GM18907 (cell line): ENCODE measurements at regions not wholly inside any gene's neighbourhood (a gene's known extent, or its start where the extent isn't known, plus 50 kb on each side); places are given as distances from the start of the nearest gene placed in this dataset.
"Not testable (repeated sequence)": the region's sequence is repeated elsewhere in the genome, so short reads cannot be mapped to it uniquely, and the experiment has no call there.

Experiments
- ATAC-seq: cut with Tn5 transposase; IDR thresholded peaks from one replicate; pipeline ENCODE4 v1.9.1; 2021; ENCODE audit warnings: mild to moderate bottlenecking, moderate library complexity; ENCODE audit not compliant: unreplicated experiment

GRCh38 chr2:106293271-106293783, 99.2 kb upstream of the UXS1 start:
- no peak for ATAC-seq

GRCh38 chr2:106292627-106293026, 98.5 kb upstream of the UXS1 start:
- ATAC-seq = no peak

GRCh38 chr2:106288873-106289272, 94.8 kb upstream of the UXS1 start:
- ATAC-seq = no peak

GRCh38 chr2:106285237-106285829, 91.2 kb upstream of the UXS1 start:
- ATAC-seq = no peak

- ATAC-seq = no peak
Observed at GRCh38 chr2:106284691-106285202, 90.6 kb upstream of the UXS1 start.

- ATAC-seq = no peak
Observed at GRCh38 chr2:106284255-106284654, 90.2 kb upstream of the UXS1 start.

- not testable (repeated sequence) for ATAC-seq
Observed at GRCh38 chr2:106283228-106284152, 89.4 kb upstream of the UXS1 start.

- no peak for ATAC-seq
Observed at GRCh38 chr2:106282462-106283170, 88.5 kb upstream of the UXS1 start.

GRCh38 chr2:106281907-106282430, 87.9 kb upstream of the UXS1 start:
- not testable (repeated sequence) for ATAC-seq

GRCh38 chr2:106280722-106281446, 86.8 kb upstream of the UXS1 start:
- no peak for ATAC-seq

GRCh38 chr2:106280224-106280623, 86.1 kb upstream of the UXS1 start:
- ATAC-seq = no peak

- ATAC-seq = no peak
Observed at GRCh38 chr2:106278112-106278876, 84.2 kb upstream of the UXS1 start.

GRCh38 chr2:106277426-106277825, 83.3 kb upstream of the UXS1 start:
- ATAC-seq = no peak

GRCh38 chr2:106275971-106276370, 81.9 kb upstream of the UXS1 start:
- ATAC-seq = no peak

GRCh38 chr2:106274668-106275067, 80.6 kb upstream of the UXS1 start:
- no peak for ATAC-seq

GRCh38 chr2:106272216-106272807, 78.2 kb upstream of the UXS1 start:
- ATAC-seq = no peak

GRCh38 chr2:106270471-106270891, 76.4 kb upstream of the UXS1 start:
- ATAC-seq = no peak

- peak; percentile 70 for ATAC-seq
Observed at GRCh38 chr2:106269591-106270291, 75.6 kb upstream of the UXS1 start.

- no peak for ATAC-seq
Observed at GRCh38 chr2:106267997-106268396, 73.9 kb upstream of the UXS1 start.
